AG08396 (cell line): ENCODE measurements at regions not wholly inside any gene's neighbourhood (a gene's known extent, or its start where the extent isn't known, plus 50 kb on each side); places are given as distances from the start of the nearest gene placed in this dataset.
"Not testable (repeated sequence)": the region's sequence is repeated elsewhere in the genome, so short reads cannot be mapped to it uniquely, and the experiment has no call there.

Experiments
- DNase-seq: peaks from one replicate; pipeline ENCODE4 v3.0.0; 2012; ENCODE audit warnings: low spot score, mixed read lengths

GRCh38 chr3:125697126-125697525 is 101.8 kb upstream of the OSBPL11 start:
- not testable (repeated sequence) for DNase-seq

GRCh38 chr3:125697979-125698640 is 102.8 kb upstream of the OSBPL11 start:
- not testable (repeated sequence) for DNase-seq

- no peak for DNase-seq
Measured at GRCh38 chr3:125715651-125716050, 120.4 kb upstream of the OSBPL11 start.

- DNase-seq: not testable (repeated sequence)
Measured at GRCh38 chr3:125732151-125732550, 136.9 kb upstream of the OSBPL11 start.

- not testable (repeated sequence) for DNase-seq
Measured at GRCh38 chr3:125741991-125742718, 146.9 kb upstream of the OSBPL11 start.

GRCh38 chr3:125742845-125743244 is 147.5 kb upstream of the OSBPL11 start:
- DNase-seq: not testable (repeated sequence)

GRCh38 chr3:125757050-125757449 is 161.8 kb upstream of the OSBPL11 start:
- DNase-seq: not testable (repeated sequence)

- DNase-seq: not testable (repeated sequence)
Measured at GRCh38 chr3:125758641-125759130, 163.4 kb upstream of the OSBPL11 start.

- not testable (repeated sequence) for DNase-seq
Measured at GRCh38 chr3:125762601-125763000, 167.3 kb upstream of the OSBPL11 start.

- peak; percentile 78 for DNase-seq
Measured at GRCh38 chr3:125766285-125766826, 171.1 kb upstream of the OSBPL11 start.

GRCh38 chr3:125766931-125767330 is 171.6 kb upstream of the OSBPL11 start:
- DNase-seq: not testable (repeated sequence)

GRCh38 chr3:125767641-125768040 is 172.3 kb upstream of the OSBPL11 start:
- DNase-seq: no peak

- not testable (repeated sequence) for DNase-seq
Measured at GRCh38 chr3:125768821-125769220, 173.5 kb upstream of the OSBPL11 start.

- not testable (repeated sequence) for DNase-seq
Measured at GRCh38 chr3:125771506-125771905, 176.2 kb upstream of the OSBPL11 start.

- DNase-seq: not testable (repeated sequence)
Measured at GRCh38 chr3:125774433-125775034, 179.2 kb upstream of the OSBPL11 start.

- DNase-seq: not testable (repeated sequence)
Measured at GRCh38 chr3:125775106-125775505, 179.8 kb upstream of the OSBPL11 start.

- DNase-seq: not testable (repeated sequence)
Measured at GRCh38 chr3:125775606-125776294, 180.5 kb upstream of the OSBPL11 start.

- DNase-seq: not testable (repeated sequence)
Measured at GRCh38 chr3:125779276-125779675, 184.0 kb upstream of the OSBPL11 start.

- not testable (repeated sequence) for DNase-seq
Measured at GRCh38 chr3:125779918-125780317, 184.6 kb upstream of the OSBPL11 start.

- not testable (repeated sequence) for DNase-seq
Measured at GRCh38 chr3:125781678-125782077, 186.4 kb upstream of the OSBPL11 start.

- DNase-seq: not testable (repeated sequence)
Measured at GRCh38 chr3:125790312-125790711, 178.7 kb upstream of the ROPN1B start.

- DNase-seq: not testable (repeated sequence)
Measured at GRCh38 chr3:125791021-125791420, 178.0 kb upstream of the ROPN1B start.
